Smooth muscle cell (in vitro differentiated cells): ENCODE measurements at regions not wholly inside any gene's neighbourhood (a gene's known extent, or its start where the extent isn't known, plus 50 kb on each side); places are given as distances from the start of the nearest gene placed in this dataset.
"Not testable (repeated sequence)": the region's sequence is repeated elsewhere in the genome, so short reads cannot be mapped to it uniquely, and the experiment has no call there.

ENCODE experiments used
- DNase-seq: peaks from one replicate; lab custom pipeline; 2025; ENCODE audit not compliant: unreplicated experiment; lab: John Stamatoyannopoulos, UW
- H2AFZ ChIP-seq: fragments of 200-600 bp; sonication (generic); 2 replicates; pipeline ENCODE4 v1.6.0; 2016; ENCODE audit warnings: antibody characterized with exemption, low read depth, mild to moderate bottlenecking
- H3F3A ChIP-seq: fragments of 200-600 bp; sonication (generic); 2 replicates; pipeline ENCODE4 v1.6.0; 2017; ENCODE audit warnings: antibody characterized with exemption, low read depth
- H3K27ac ChIP-seq: fragments of 200-600 bp; sonication (generic); 2 replicates; pipeline ENCODE4 v1.5.1; 2016; ENCODE audit warnings: low read depth, mild to moderate bottlenecking
- H3K27me3 ChIP-seq: fragments of 200-600 bp; sonication (generic); 2 replicates; pipeline ENCODE4 v1.6.1; 2016; ENCODE audit warnings: low read depth, mild to moderate bottlenecking
- H3K36me3 ChIP-seq: fragments of 200-600 bp; sonication (generic); 2 replicates; pipeline ENCODE4 v1.5.1; 2016; ENCODE audit warnings: low read depth
- H3K4me1 ChIP-seq: fragments of 200-600 bp; sonication (generic); 2 replicates; pipeline ENCODE4 v1.5.1; 2016; ENCODE audit warnings: low read depth
- H3K4me2 ChIP-seq: fragments of 200-600 bp; sonication (generic); 2 replicates; pipeline ENCODE4 v1.6.0; 2016; ENCODE audit warnings: mild to moderate bottlenecking
- H3K4me3 ChIP-seq: fragments of 200-600 bp; sonication (generic); 2 replicates; pipeline ENCODE4 v1.5.1; 2016; ENCODE audit warnings: mild to moderate bottlenecking
- H3K79me2 ChIP-seq: fragments of 200-600 bp; sonication (generic); 2 replicates; pipeline ENCODE4 v1.6.0; 2016; ENCODE audit warnings: low read depth, mild to moderate bottlenecking
- H3K9ac ChIP-seq: fragments of 200-600 bp; sonication (generic); 2 replicates; pipeline ENCODE4 v1.6.0; 2016; ENCODE audit warnings: low read depth
- H3K9me3 ChIP-seq: fragments of 200-600 bp; sonication (generic); replicated peaks from 2 replicates; pipeline ENCODE4 v1.5.1; 2016; ENCODE audit warnings: low read depth
- H4K20me1 ChIP-seq: fragments of 200-600 bp; sonication (generic); 2 replicates; pipeline ENCODE4 v1.6.0; 2016; ENCODE audit warnings: low read depth
- WGBS: methylation state at CpG from one replicate; pipeline ENCODE4 v1.1.7; 2016; ENCODE audit warnings: low lambda C conversion rate; 5-methylcytosine and 5-hydroxymethylcytosine counted together
- TF ChIP-seq, protein P1 (sequence below): fragments of 200-600 bp; sonication (generic); IDR thresholded peaks from 2 replicates; pipeline ENCODE4 v1.5.1; 2017; ENCODE audit warnings: borderline replicate concordance, mild to moderate bottlenecking, antibody characterized with exemption; ENCODE audit not compliant: insufficient read depth, poor library complexity, severe bottlenecking

- no peaks in the 10 kb centered on the region for H3K36me3 ChIP-seq
- no peaks in the 10 kb centered on the region for H3K4me1 ChIP-seq
- no peaks in the 10 kb centered on the region for H4K20me1 ChIP-seq
- WGBS = 89% methylated on average over 2 of the region's 2 CpGs
- TF ChIP-seq, protein P1, sequence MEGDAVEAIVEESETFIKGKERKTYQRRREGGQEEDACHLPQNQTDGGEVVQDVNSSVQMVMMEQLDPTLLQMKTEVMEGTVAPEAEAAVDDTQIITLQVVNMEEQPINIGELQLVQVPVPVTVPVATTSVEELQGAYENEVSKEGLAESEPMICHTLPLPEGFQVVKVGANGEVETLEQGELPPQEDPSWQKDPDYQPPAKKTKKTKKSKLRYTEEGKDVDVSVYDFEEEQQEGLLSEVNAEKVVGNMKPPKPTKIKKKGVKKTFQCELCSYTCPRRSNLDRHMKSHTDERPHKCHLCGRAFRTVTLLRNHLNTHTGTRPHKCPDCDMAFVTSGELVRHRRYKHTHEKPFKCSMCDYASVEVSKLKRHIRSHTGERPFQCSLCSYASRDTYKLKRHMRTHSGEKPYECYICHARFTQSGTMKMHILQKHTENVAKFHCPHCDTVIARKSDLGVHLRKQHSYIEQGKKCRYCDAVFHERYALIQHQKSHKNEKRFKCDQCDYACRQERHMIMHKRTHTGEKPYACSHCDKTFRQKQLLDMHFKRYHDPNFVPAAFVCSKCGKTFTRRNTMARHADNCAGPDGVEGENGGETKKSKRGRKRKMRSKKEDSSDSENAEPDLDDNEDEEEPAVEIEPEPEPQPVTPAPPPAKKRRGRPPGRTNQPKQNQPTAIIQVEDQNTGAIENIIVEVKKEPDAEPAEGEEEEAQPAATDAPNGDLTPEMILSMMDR = no peak
- H3K27ac ChIP-seq = no peak overlapping the region
- no peak overlapping the region for H3K4me3 ChIP-seq
- no peaks in the 10 kb centered on the region for H3K9me3 ChIP-seq
- H2AFZ ChIP-seq = no peak overlapping the region
- H3K4me2 ChIP-seq = no peak overlapping the region
- H3K79me2 ChIP-seq = no peaks in the 10 kb centered on the region
- no peaks in the 10 kb centered on the region for H3K27me3 ChIP-seq
- no peak overlapping the region for H3K9ac ChIP-seq
- no peak for DNase-seq
- H3F3A ChIP-seq = no peaks in the 10 kb centered on the region
These were observed 197.2 kb upstream of the IRAK1BP1 start for GRCh38 chr6:78670156-78670555.

DNA sequence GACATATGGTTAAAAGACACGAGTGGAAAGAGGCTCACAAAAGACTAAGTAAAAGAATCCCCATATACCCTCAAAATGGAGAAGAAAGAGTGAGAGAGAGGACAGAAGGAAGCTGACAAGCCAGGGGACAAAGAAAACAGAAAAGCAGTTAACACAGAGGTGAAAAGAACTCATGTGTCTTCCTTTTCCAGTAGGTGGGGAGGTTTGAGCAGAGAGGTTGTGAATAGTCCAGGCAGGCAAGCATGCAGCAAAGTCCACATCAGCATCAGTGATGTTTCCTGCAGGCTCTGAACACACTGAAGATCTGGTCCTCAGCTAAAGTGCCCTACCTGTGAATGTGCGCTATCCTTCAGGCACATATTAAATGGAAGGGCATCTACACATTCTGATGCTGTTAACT is 196.5 kb upstream of the IRAK1BP1 start:
- H3K9me3 ChIP-seq = no peaks in the 10 kb centered on the region
- H4K20me1 ChIP-seq = no peaks in the 10 kb centered on the region
- no peaks in the 10 kb centered on the region for H3F3A ChIP-seq
- 80% methylated on average over 2 of the region's 2 CpGs for WGBS
- no peak overlapping the region for H3K27ac ChIP-seq
- H3K36me3 ChIP-seq = no peaks in the 10 kb centered on the region
- DNase-seq = no peak
- H3K4me3 ChIP-seq = no peak overlapping the region
- no peaks in the 10 kb centered on the region for H3K79me2 ChIP-seq
- TF ChIP-seq, protein P1 = no peak
- no peaks in the 10 kb centered on the region for H3K4me1 ChIP-seq
- no peaks in the 10 kb centered on the region for H3K27me3 ChIP-seq
- no peak overlapping the region for H2AFZ ChIP-seq
- H3K4me2 ChIP-seq = no peak overlapping the region
- no peak overlapping the region for H3K9ac ChIP-seq

GRCh38 chr6:78676069-78677007 is 191.0 kb upstream of the IRAK1BP1 start:
- H3K9me3 ChIP-seq, H3K27ac ChIP-seq, H3K4me2 ChIP-seq, H3K9ac ChIP-seq, DNase-seq, H3F3A ChIP-seq, H3K4me1 ChIP-seq, H3K4me3 ChIP-seq, H4K20me1 ChIP-seq, H3K27me3 ChIP-seq, H3K36me3 ChIP-seq, H3K79me2 ChIP-seq, H2AFZ ChIP-seq: not testable (repeated sequence)
- WGBS = 90% methylated on average over 15 of the region's 15 CpGs

DNA sequence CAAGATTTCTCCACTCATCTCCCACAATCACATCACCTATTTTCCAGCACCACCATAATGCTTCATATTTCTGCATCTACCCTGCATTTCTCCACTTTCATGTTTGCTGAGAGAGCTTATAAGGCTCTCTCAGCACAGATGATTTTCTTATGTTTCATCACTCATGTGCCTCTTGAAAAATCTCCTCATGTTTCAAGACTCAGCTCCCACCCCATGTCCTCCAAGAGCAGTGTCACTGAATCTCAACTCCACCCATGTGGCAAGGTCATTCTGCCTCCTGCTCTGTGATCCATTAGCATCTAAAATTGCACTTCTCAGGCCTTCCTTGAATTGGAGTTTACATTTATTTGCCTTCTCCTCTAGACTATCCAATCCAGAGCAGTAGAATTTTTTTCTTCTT is 178.7 kb upstream of the IRAK1BP1 start:
- Histone ChIP-seq H3K27ac (no peak overlapping the region), H3K27me3 (no peaks in the 10 kb centered on the region)

More for the DNA sequence above, 178.7 kb upstream of the IRAK1BP1 start:
- Histone ChIP-seq H3K4me3 (no peak overlapping the region), H3K9me3 (no peaks in the 10 kb centered on the region), H3K36me3 (no peaks in the 10 kb centered on the region), H3K4me2 (no peak overlapping the region), H3K4me1 (no peaks in the 10 kb centered on the region), H3K9ac (no peak overlapping the region), H3K79me2 (no peaks in the 10 kb centered on the region), H3F3A (no peaks in the 10 kb centered on the region), H2AFZ (no peak overlapping the region), H4K20me1 (no peaks in the 10 kb centered on the region)
- DNase-seq = no peak
- TF ChIP-seq, protein P1 = no peak
